ENCODE measurements at regions not wholly inside any gene's neighbourhood (a gene's known extent, or its start where the extent isn't known, plus 50 kb on each side); places are given as distances from the start of the nearest gene placed in this dataset.

DNA sequence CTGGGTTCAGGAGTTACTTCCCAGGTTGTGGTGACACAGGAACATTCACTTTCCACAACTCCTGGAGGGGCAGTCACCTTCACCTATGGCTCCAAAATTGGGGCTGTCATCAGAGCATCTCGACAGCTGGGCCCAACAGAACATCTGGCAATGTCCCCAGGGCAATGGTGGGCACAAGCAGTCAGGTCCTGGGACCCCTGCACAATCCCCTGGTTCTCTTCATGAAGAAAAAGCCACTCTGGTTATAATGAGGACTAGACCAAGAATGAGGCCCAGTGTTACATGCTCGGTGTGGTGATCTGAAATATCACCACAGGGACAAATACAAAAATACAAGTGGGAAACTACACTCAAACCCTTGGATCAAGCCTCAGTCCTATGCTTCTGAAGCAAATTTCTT lies 89.0 kb upstream of the VPREB1 start:
- ATAC-seq (replicated peaks in 6 of 8), result no peak
- Histone ChIP-seq H3K4me3 (no peak overlapping the region), H3K27ac (no peak overlapping the region), H3K4me1 (replicated peaks in 1 of 2) (no peaks in the 10 kb centered on the region)
- in situ Hi-C loops (cut with MboI; ENCODE audit: low pct_unique_long_range_greater_than_20kb in 2 of 9, low sequenced_read_pairs in 9 of 9, unreplicated experiment in 9 of 9), result loop anchor here in 1 of 9 experiments (25.0 kb wide), 1 partner anchor 93 kb away; no protein-coding TSS in a partner anchor
- WGBS, 10 experiments, result 0 to 60% (median 9%) methylated on average over 1 to 2 of the region's 2 CpGs; no CpG with 5 or more reads in 2 of the 10 experiments

DNA sequence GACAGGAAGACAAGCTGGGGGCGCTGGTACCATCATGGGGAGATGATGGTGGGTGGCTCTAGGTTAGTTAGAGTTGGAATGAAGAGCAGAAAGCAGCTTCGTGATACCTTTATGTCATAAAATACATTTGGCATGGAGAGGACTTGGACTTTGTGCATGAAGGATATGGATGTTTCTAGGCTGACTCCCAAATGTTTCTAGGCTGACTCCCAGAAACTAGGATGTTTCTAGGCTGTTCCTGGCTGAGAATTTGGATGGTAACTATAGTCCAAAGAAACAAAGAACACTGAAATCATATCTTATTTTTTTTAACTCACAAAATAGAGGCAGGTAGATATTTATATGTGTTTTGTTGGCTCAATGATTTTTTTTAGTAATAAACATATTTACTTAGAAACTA lies 89.4 kb upstream of the VPREB1 start:
- Histone ChIP-seq H3K4me3 (no peak overlapping the region), H3K4me1 (replicated peaks in 1 of 2) (no peaks in the 10 kb centered on the region), H3K27ac (no peak overlapping the region)
- ATAC-seq (replicated peaks in 6 of 8), result no peak
- 0 to 40% (median 2%) methylated on average over 1 to 2 of the region's 2 CpGs for WGBS, 10 experiments
- in situ Hi-C loops (cut with MboI; ENCODE audit: low pct_unique_long_range_greater_than_20kb in 2 of 9, low sequenced_read_pairs in 9 of 9, unreplicated experiment in 9 of 9), result loop anchor here in 1 of 9 experiments (25.0 kb wide), 1 partner anchor 93 kb away; no protein-coding TSS in a partner anchor

DNA sequence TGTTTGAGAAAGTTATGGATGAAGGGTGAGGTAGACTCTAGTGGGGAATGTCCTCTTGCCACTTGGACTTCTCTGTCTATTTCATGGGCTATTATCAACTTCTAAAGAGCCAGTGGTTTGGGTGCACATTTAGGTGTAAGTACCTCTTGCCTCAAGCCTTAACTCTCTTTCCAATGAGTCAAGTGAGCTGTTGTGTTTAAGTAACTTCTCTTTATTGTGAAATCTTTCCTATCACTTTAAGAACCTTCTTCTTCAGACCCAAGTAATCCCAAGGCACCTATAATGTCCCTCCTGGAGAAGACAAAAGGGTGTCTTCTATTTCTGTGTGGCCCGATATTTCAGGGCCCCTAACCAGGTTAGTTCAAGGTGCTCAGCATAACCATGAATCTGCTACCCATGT lies 90.5 kb upstream of the VPREB1 start:
- WGBS, 10 experiments, result 14 to 100% (median 60%) methylated on average over 1 of the region's 1 CpG; no CpG with 5 or more reads in 4 of the 10 experiments
- H3K4me3 ChIP-seq, result no peak overlapping the region
- ATAC-seq (replicated peaks in 6 of 8), result no peak
- H3K4me1 ChIP-seq (replicated peaks in 1 of 2), result no peaks in the 10 kb centered on the region
- H3K27ac ChIP-seq, result no peak overlapping the region
- in situ Hi-C loops (cut with MboI; ENCODE audit: low pct_unique_long_range_greater_than_20kb in 2 of 9, low sequenced_read_pairs in 9 of 9, unreplicated experiment in 9 of 9), result loop anchor here in 1 of 9 experiments (25.0 kb wide), 1 partner anchor 92 kb away; no protein-coding TSS in a partner anchor

DNA sequence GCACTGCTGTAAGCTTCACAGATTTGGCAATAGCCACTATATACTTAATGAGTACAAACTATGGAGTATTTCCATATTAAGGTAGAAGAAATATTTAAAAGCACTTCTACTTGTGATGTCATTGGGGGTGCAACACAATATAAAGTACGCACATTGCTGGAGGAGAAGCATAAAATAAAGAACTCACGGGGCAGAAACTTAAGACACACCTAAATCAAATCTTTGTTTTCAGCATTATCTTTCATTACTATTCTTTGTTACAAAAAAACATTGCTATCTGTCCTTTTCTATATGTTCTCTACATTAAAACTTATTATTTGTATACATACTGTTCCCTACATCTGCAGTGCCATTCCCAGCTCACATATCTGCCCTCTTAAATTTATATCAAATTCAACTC lies 93.3 kb upstream of the VPREB1 start:
- Histone ChIP-seq H3K4me1 (replicated peaks in 1 of 2) (no peaks in the 10 kb centered on the region), H3K4me3 (no peak overlapping the region), H3K27ac (no peak overlapping the region)
- in situ Hi-C loops (cut with MboI; ENCODE audit: low pct_unique_long_range_greater_than_20kb in 2 of 9, low sequenced_read_pairs in 9 of 9, unreplicated experiment in 9 of 9), result loop anchor here in 1 of 9 experiments (25.0 kb wide), 1 partner anchor 89 kb away; no protein-coding TSS in a partner anchor
- ATAC-seq (replicated peaks in 6 of 8), result no peak
- 6 to 70% (median 62%) methylated on average over 1 to 2 of the region's 2 CpGs for WGBS, 10 experiments

DNA sequence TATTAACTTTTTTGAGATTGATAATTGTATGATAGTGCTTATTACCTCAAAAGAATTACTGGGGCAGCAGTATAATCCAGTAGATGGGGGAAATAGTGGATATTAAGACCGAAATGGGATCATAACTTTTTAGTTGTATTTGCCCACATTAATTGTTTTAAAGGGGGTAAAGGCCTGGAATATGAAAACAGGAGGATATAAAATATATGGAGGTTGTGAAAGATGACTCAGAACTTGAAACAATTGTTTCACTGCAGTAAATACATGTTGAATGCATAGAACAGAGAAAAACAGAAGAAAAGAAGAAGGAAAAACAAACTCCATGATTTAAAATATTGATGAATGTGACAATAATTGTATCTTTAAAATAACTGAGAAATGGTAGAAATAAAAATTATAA lies 94.1 kb upstream of the VPREB1 start:
- WGBS, 10 experiments, result 8 to 73% (median 21%) methylated on average over 1 of the region's 1 CpG
- Histone ChIP-seq H3K4me1 (replicated peaks in 1 of 2) (no peaks in the 10 kb centered on the region), H3K4me3 (no peak overlapping the region), H3K27ac (no peak overlapping the region)
- in situ Hi-C loops (cut with MboI; ENCODE audit: low pct_unique_long_range_greater_than_20kb in 2 of 9, low sequenced_read_pairs in 9 of 9, unreplicated experiment in 9 of 9), result loop anchor here in 1 of 9 experiments (25.0 kb wide), 1 partner anchor 88 kb away; no protein-coding TSS in a partner anchor
- no peak for ATAC-seq (replicated peaks in 6 of 8)

DNA sequence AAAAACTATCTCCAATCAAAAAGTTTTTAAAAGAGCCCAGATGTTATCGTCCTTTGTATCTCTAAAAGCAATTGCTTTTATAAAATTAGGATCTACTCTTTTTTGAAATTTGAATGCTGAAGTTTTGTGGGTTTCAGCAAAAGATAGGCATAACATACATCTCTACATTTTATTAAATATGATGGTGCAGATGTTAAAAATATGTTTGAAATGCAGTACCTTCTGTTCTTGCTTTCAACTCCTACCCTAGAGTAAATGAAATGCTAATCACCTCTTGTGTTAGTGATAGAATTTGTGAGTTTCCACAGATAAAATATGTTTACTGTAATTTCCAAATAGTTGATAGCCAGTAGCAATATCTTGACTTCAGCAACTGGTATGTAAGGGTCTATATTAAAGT lies 95.7 kb upstream of the VPREB1 start:
- 33 to 80% (median 51%) methylated on average over 1 of the region's 1 CpG; no CpG with 5 or more reads in 2 of the 10 experiments for WGBS, 10 experiments
- no peak overlapping the region for H3K4me3 ChIP-seq
- in situ Hi-C loops (cut with MboI; ENCODE audit: low pct_unique_long_range_greater_than_20kb in 2 of 9, low sequenced_read_pairs in 9 of 9, unreplicated experiment in 9 of 9), result no loop called here
- ATAC-seq (replicated peaks in 6 of 8), result no peak
- no peak overlapping the region for H3K27ac ChIP-seq
- H3K4me1 ChIP-seq (replicated peaks in 1 of 2), result no peaks in the 10 kb centered on the region

DNA sequence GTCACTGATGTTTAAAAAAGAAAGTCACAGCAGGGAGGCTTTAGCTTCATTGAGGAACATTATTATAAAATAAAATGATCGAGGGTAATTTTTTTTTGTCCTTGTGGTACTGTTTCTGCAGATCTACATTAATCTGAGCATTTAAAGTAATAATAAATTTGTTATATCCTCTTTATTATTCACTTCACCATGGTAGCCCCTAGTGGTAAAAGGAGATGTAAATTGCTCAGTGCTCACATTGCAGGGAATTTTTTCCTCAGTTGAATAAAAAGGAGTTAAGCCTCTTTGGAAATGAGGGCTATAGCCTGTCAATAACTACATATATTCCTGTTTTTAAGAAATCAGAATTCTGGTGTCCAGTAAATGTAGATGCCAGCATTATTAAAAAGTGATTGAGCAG lies 99.7 kb upstream of the VPREB1 start:
- 0 to 92% (median 13%) methylated on average over 1 of the region's 1 CpG; no CpG with 5 or more reads in 2 of the 10 experiments for WGBS, 10 experiments
- H3K4me1 ChIP-seq (replicated peaks in 1 of 2), result no peaks in the 10 kb centered on the region
- H3K27ac ChIP-seq, result no peak overlapping the region
- in situ Hi-C loops (cut with MboI; ENCODE audit: low pct_unique_long_range_greater_than_20kb in 2 of 9, low sequenced_read_pairs in 9 of 9, unreplicated experiment in 9 of 9), result no loop called here
- ATAC-seq (replicated peaks in 6 of 8), result no peak
- no peak overlapping the region for H3K4me3 ChIP-seq

DNA sequence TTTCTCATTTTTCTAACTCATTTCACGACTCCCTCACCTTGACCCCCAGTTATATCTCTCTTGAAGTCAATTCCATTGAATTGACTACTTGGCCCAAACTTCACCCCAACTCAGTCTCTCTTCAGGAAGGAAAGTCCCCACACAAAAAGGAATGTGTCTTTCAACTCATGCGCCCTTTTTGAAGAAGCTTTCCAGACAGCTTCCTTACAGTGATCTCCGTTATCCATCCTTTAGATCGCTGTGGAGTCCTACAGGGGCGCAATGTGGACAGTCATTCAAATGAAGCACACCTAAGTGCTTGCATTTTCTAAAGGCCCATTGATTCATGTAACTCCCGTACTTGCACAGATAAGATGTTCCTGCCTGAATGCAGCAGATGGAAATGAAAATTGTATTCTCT lies 101.1 kb upstream of the VPREB1 start:
- ATAC-seq (replicated peaks in 6 of 8), result no peak
- in situ Hi-C loops (cut with MboI; ENCODE audit: low pct_unique_long_range_greater_than_20kb in 2 of 9, low sequenced_read_pairs in 9 of 9, unreplicated experiment in 9 of 9), result no loop called here
- 31 to 75% (median 63%) methylated on average over 2 to 6 of the region's 6 CpGs for WGBS, 10 experiments
- Histone ChIP-seq H3K4me1 (replicated peaks in 1 of 2) (no peaks in the 10 kb centered on the region), H3K4me3 (no peak overlapping the region), H3K27ac (no peak overlapping the region)

DNA sequence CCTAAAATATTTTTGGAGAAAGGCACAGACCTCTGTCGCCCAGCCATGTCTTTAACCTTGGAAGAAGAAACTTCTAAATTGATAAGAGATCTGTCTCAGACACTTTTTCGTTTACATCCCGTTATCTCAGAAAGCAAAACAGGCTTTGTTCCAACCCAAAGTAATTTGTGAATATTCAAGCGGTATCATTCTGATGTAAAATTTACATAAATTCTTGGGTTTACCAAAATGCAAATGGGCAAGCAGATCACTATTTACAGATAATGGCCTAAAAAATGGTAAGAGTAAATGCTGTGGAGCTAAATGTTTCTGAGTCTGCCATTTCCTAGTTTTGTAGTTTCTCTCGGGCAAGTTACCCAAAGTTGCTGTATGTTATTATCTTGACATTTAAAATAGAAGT lies 101.9 kb upstream of the VPREB1 start:
- 4 to 58% (median 30%) methylated on average over 2 to 5 of the region's 5 CpGs; no CpG with 5 or more reads in 1 of the 10 experiments for WGBS, 10 experiments
- in situ Hi-C loops (cut with MboI; ENCODE audit: low pct_unique_long_range_greater_than_20kb in 2 of 9, low sequenced_read_pairs in 9 of 9, unreplicated experiment in 9 of 9), result no loop called here
- H3K4me3 ChIP-seq, result no peak overlapping the region
- H3K27ac ChIP-seq, result peak overlapping the region in 1 of 2 donors; percentile 37
- no peaks in the 10 kb centered on the region for H3K4me1 ChIP-seq (replicated peaks in 1 of 2)
- peak in 2 of 8 experiments; percentile 66 to 69 for ATAC-seq (replicated peaks in 6 of 8)

DNA sequence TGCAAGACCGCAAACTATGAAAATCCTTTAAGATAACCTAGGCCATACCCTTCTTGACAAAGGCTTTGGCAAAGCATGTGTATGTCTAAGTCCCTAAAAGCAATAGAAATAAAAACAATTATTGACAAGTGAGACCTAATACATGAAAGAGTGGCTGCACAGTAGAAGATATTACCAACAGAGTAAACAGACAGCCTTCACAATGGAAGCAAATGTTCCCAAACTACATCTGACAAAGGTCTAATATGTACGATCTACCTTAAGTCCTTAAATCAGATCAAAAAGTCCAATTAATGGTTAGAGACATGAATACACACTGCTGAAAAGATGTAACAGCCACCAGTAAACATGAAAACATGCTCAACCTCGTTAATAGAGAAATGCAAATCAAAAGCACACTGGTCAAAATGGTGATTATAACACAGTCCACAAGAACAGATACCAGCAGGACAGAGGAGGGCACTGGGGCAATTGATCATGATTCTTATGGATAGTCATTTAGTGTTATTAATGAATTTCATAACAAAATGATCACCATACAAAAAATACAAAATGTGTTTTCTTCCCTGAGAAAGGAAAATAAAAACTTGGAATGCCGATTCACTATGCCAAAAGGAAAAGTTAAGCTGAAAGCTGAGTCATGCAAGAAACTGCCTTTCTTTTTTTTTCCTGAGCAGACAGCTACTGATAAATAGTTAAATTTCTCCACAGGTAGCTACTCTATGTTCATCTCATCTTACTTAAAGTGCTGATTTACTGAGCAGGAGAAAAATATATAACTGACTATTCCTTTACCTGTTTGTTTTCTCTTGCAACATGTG lies 102.6 kb upstream of the VPREB1 start:
- WGBS, 10 experiments, result 39 to 100% (median 62%) methylated on average over 1 to 4 of the region's 4 CpGs
- in situ Hi-C loops (cut with MboI; ENCODE audit: low pct_unique_long_range_greater_than_20kb in 2 of 9, low sequenced_read_pairs in 9 of 9, unreplicated experiment in 9 of 9), result no loop called here
- ATAC-seq (replicated peaks in 6 of 8), result peak in 2 of 8 experiments; percentile 58 to 61
- Histone ChIP-seq H3K4me1 (replicated peaks in 1 of 2) (no peaks in the 10 kb centered on the region), H3K4me3 (no peak overlapping the region), H3K27ac (no peak overlapping the region)

DNA sequence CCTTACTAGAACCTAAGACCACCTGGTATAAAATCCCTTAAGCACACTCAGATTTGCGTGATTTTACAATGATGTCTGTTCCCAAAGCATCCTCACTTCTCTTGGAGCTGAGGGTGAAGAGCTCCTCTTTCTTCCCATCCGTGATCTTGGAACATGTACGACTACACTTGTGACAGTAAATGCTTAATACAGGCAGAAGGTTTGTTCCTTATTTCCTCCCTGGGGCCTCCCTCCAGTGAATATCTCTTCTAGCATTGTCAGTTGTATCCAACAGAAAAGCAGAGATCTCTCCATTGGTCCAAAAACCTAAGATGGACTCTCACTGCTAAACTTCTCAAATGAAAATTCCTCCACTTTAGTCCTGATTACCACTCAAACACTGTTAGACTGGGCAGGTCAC lies 103.6 kb upstream of the VPREB1 start:
- peak in 1 of 8 experiments; percentile 17 for ATAC-seq (replicated peaks in 6 of 8)
- no peak overlapping the region for H3K27ac ChIP-seq
- no peak overlapping the region for H3K4me3 ChIP-seq
- WGBS, 10 experiments, result 0 to 74% (median 59%) methylated on average over 1 to 3 of the region's 3 CpGs; no CpG with 5 or more reads in 2 of the 10 experiments
- H3K4me1 ChIP-seq (replicated peaks in 1 of 2), result no peaks in the 10 kb centered on the region
- in situ Hi-C loops (cut with MboI; ENCODE audit: low pct_unique_long_range_greater_than_20kb in 2 of 9, low sequenced_read_pairs in 9 of 9, unreplicated experiment in 9 of 9), result no loop called here

DNA sequence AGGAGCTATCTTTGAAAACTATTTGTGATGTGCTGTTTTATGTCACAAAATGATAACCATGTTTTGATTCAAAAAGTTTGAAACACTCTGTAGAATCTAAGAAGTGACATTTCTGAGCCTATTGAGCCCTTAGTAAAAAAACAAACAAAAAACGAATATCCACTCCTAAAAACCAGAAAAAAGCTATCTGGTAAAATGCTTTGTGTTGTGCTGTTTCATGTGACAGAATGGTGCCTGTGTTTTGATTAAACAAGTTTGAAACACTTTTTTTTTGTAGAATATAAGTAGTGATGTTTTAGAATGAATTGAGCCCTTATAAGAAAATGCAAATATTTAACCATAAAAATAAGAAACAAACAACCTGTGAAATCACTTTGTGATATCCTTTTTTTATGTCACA lies 105.2 kb upstream of the VPREB1 start:
- in situ Hi-C loops (cut with MboI; ENCODE audit: low pct_unique_long_range_greater_than_20kb in 2 of 9, low sequenced_read_pairs in 9 of 9, unreplicated experiment in 9 of 9), result no loop called here
- no peak for ATAC-seq (replicated peaks in 6 of 8)
- no peak overlapping the region for H3K27ac ChIP-seq
- H3K4me1 ChIP-seq (replicated peaks in 1 of 2), result no peaks in the 10 kb centered on the region
- no peak overlapping the region for H3K4me3 ChIP-seq
- 13 to 50% (median 33%) methylated on average over 1 of the region's 1 CpG; no CpG with 5 or more reads in 2 of the 10 experiments for WGBS, 10 experiments

DNA sequence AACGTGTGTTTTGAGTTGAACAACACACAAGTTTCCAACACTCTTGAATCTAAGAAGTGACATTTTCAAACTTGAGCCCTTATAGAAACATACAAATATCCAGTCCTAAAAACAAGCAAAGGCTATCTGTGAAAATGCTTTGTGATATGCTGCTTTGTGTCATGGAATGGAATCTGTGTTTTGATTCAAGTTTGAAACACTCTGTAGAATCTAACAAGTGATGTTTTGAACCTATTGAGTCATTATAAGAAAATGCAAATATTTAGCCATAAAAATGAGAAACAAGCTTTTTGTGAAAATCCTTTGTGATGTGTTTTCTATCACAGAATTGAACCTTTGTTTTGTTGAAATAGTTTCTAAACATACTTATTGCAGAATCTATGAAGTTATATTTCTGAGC lies 105.7 kb upstream of the VPREB1 start:
- ATAC-seq (replicated peaks in 6 of 8), result no peak
- Histone ChIP-seq H3K4me1 (replicated peaks in 1 of 2) (no peaks in the 10 kb centered on the region), H3K4me3 (no peak overlapping the region), H3K27ac (no peak overlapping the region)
- in situ Hi-C loops (cut with MboI; ENCODE audit: low pct_unique_long_range_greater_than_20kb in 2 of 9, low sequenced_read_pairs in 9 of 9, unreplicated experiment in 9 of 9), result no loop called here
- WGBS, 10 experiments, result 0 to 47% (median 23%) methylated on average over 1 of the region's 1 CpG; no CpG with 5 or more reads in 3 of the 10 experiments

DNA sequence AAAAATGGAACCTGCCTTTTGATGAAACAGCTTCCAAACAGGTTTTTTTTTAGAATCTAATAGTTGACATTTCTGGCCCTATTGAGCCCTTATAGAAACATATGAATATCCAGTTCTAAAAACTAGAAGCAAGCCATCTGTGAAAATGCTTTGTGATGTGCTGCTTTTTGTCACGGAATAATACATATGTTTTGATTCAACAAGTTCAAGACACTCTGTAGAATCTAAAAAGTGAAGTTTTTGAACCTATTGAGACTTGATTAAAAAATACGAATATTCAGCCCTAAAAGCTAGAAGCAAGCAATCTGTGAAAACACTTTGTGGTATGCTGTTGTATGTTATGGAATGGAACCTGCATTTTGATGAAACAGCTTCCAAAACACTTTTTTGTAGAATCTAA lies 106.7 kb upstream of the VPREB1 start:
- ATAC-seq (replicated peaks in 6 of 8), result no peak
- H3K4me3 ChIP-seq, result no peak overlapping the region
- no peak overlapping the region for H3K27ac ChIP-seq
- in situ Hi-C loops (cut with MboI; ENCODE audit: low pct_unique_long_range_greater_than_20kb in 2 of 9, low sequenced_read_pairs in 9 of 9, unreplicated experiment in 9 of 9), result no loop called here
- WGBS, 10 experiments, result 5 to 100% (median 50%) methylated on average over 1 to 2 of the region's 2 CpGs
- H3K4me1 ChIP-seq (replicated peaks in 1 of 2), result no peaks in the 10 kb centered on the region

Data from motor neuron (in vitro differentiated cells).